H1 (cell line): ENCODE measurements at regions not wholly inside any gene's neighbourhood (a gene's known extent, or its start where the extent isn't known, plus 50 kb on each side); places are given as distances from the start of the nearest gene placed in this dataset.

ENCODE experiments used
- CTCF ChIA-PET: fragments of 300-600 bp; sonication (Branson Sonifier 250); formaldehyde crosslinking; loops from one replicate; lab custom pipeline; 2021; ENCODE audit not compliant: partially characterized antibody; lab: Charles Lee
- POLR2A ChIA-PET: fragments of 300-600 bp; sonication (Branson Sonifier 250); formaldehyde crosslinking; loops from one replicate; lab custom pipeline; 2021; ENCODE audit warnings: inconsistent platforms; ENCODE audit not compliant: partially characterized antibody; lab: Charles Lee
- DNase-seq, 2 experiments: peaks; one replicate each; pipeline versions ENCODE4 v3.0.0 to v3.0.0-alpha.2; 2010 to 2022; ENCODE audit warnings: low spot score in 2 of 2, low read depth in 1 of 2, mixed read lengths in 1 of 2
- FAIRE-seq: peaks from 2 replicates; lab custom pipeline; 2011; peaks lifted over from hg19 to GRCh38; lab: Jason Lieb, UNC
- H2AFZ ChIP-seq: 2 replicates; pipeline ENCODE4 v1.8.1; 2012; ENCODE audit warnings: low read length, inconsistent platforms
- H2AK5ac ChIP-seq: 2 replicates; pipeline ENCODE4 v1.6.1; 2013; ENCODE audit warnings: low read depth, low read length
- H2BK120ac ChIP-seq: replicated peaks from 2 replicates; pipeline ENCODE3; 2013; ENCODE audit warnings: low read depth, low read length, inconsistent platforms
- H2BK12ac ChIP-seq: 2 replicates; pipeline ENCODE4 v1.6.1; 2013; ENCODE audit warnings: low read depth, low read length
- H2BK15ac ChIP-seq: 2 replicates; pipeline ENCODE4 v1.6.1; 2013; ENCODE audit warnings: low read length
- H2BK20ac ChIP-seq: 2 replicates; pipeline ENCODE4 v1.6.1; 2013; ENCODE audit warnings: low read length
- H2BK5ac ChIP-seq: 2 replicates; pipeline ENCODE4 v1.6.1; 2013; ENCODE audit warnings: low read depth, low read length
- H3K14ac ChIP-seq: 2 replicates; pipeline ENCODE4 v1.6.1; 2013; ENCODE audit warnings: inconsistent platforms; ENCODE audit not compliant: insufficient read length
- H3K18ac ChIP-seq: 2 replicates; pipeline ENCODE4 v1.6.1; 2013; ENCODE audit warnings: low read length; ENCODE audit errors: extremely low read depth
- H3K23ac ChIP-seq: 2 replicates; pipeline ENCODE4 v1.6.1; 2013; ENCODE audit warnings: inconsistent platforms; ENCODE audit not compliant: insufficient read length
- H3K23me2 ChIP-seq: 2 replicates; pipeline ENCODE4 v1.6.1; 2013; ENCODE audit warnings: low read depth, low read length
- H3K27ac ChIP-seq: 2 replicates; pipeline ENCODE4 v1.6.1; 2011; ENCODE audit warnings: low read depth, low read length, inconsistent platforms
- H3K27me3 ChIP-seq, 4 experiments: replicated peaks in 1 of 4; 1 replicate in 1 of 4; 2 replicates in 3 of 4; pipeline versions ENCODE4 v1.6.1 to v1.8.1; 2011 to 2013; ENCODE audit warnings: low read length in 3 of 4, mild to moderate bottlenecking in 3 of 4, inconsistent platforms in 2 of 4, mixed read lengths in 2 of 4, moderate library complexity in 1 of 4; ENCODE audit not compliant: control insufficient read depth in 3 of 4, insufficient read depth in 3 of 4; ENCODE audit errors: extremely low read depth in 1 of 4
- H3K36me3 ChIP-seq, 4 experiments: 2 replicates each; pipeline versions ENCODE4 v1.6.1 to v1.8.1; 2011 to 2013; ENCODE audit warnings: mild to moderate bottlenecking in 4 of 4, low read length in 3 of 4, moderate library complexity in 2 of 4, control low read depth in 1 of 4, inconsistent platforms in 1 of 4; ENCODE audit not compliant: insufficient read depth in 4 of 4, control insufficient read depth in 2 of 4
- H3K4ac ChIP-seq: replicated peaks from 2 replicates; pipeline ENCODE3; 2013; ENCODE audit warnings: low read length, low read depth, mixed read lengths, inconsistent platforms; ENCODE audit not compliant: insufficient read length
- H3K4me1 ChIP-seq, 4 experiments: replicated peaks in 1 of 4; 1 replicate in 1 of 4; 2 replicates in 3 of 4; pipeline versions ENCODE4 v1.6.1 to v1.8.1; 2011 to 2013; ENCODE audit warnings: low read length in 3 of 4, inconsistent platforms in 2 of 4, mixed read lengths in 1 of 4; ENCODE audit not compliant: insufficient read depth in 4 of 4, control insufficient read depth in 3 of 4
- H3K4me2 ChIP-seq, 2 experiments: 2 replicates each; pipeline versions ENCODE4 v1.6.1 to v1.8.1; 2011 to 2013; ENCODE audit warnings: low read depth in 2 of 2, low read length in 2 of 2, control low read depth in 1 of 2, inconsistent platforms in 1 of 2, mild to moderate bottlenecking in 1 of 2; ENCODE audit not compliant: insufficient read depth in 1 of 2
- H3K4me3 ChIP-seq, 4 experiments: fragments of 200-600, 300-600 bp in 1 of 4; sonication (generic), shearing (Covaris generic), sonication (Bioruptor Twin) in 1 of 4; 2 replicates each; pipeline versions ENCODE4 v1.5.1 to v1.8.1; 2011 to 2016; ENCODE audit warnings: low read length in 4 of 4, low read depth in 3 of 4, control low read depth in 2 of 4, inconsistent platforms in 2 of 4, mild to moderate bottlenecking in 2 of 4, mixed read lengths in 1 of 4, moderate library complexity in 1 of 4; ENCODE audit not compliant: insufficient read depth in 2 of 4; ENCODE audit errors: extremely low read depth in 1 of 4
- H3K56ac ChIP-seq: replicated peaks from 2 replicates; pipeline ENCODE3; 2013; ENCODE audit warnings: low read depth, mild to moderate bottlenecking, mixed read lengths, low read length, inconsistent platforms; ENCODE audit not compliant: insufficient read length
- H3K79me1 ChIP-seq: 2 replicates; pipeline ENCODE4 v1.6.1; 2013; ENCODE audit warnings: low read depth, low read length, control low read depth
- H3K79me2 ChIP-seq, 2 experiments: 2 replicates each; pipeline versions ENCODE4 v1.6.1 to v1.8.1; 2012 to 2013; ENCODE audit warnings: low read length in 2 of 2, mild to moderate bottlenecking in 2 of 2, inconsistent platforms in 1 of 2; ENCODE audit not compliant: insufficient read depth in 2 of 2, control insufficient read depth in 1 of 2
- H3K9ac ChIP-seq, 4 experiments: replicated peaks in 1 of 4; 1 replicate in 1 of 4; 2 replicates in 3 of 4; pipeline versions ENCODE4 v1.6.1 to v1.8.1; 2011 to 2013; ENCODE audit warnings: low read depth in 3 of 4, low read length in 3 of 4, control low read depth in 2 of 4, mild to moderate bottlenecking in 2 of 4, moderate library complexity in 2 of 4, inconsistent platforms in 1 of 4; ENCODE audit errors: extremely low read depth in 1 of 4
- H3K9me3 ChIP-seq, 2 experiments: 2 replicates each; pipeline versions ENCODE4 v1.6.1 to v1.8.1; 2012 to 2013; ENCODE audit warnings: mild to moderate bottlenecking in 2 of 2, moderate library complexity in 2 of 2, control low read depth in 1 of 2, inconsistent platforms in 1 of 2, low read depth in 1 of 2, low read length in 1 of 2, mixed read lengths in 1 of 2; ENCODE audit not compliant: insufficient read depth in 2 of 2
- H4K20me1 ChIP-seq, 2 experiments: replicated peaks in 1 of 2; 2 replicates each; pipeline versions ENCODE3 to v1.8.1; 2011 to 2013; ENCODE audit warnings: inconsistent platforms in 2 of 2, low read length in 2 of 2, mild to moderate bottlenecking in 1 of 2; ENCODE audit not compliant: insufficient read depth in 2 of 2, control insufficient read depth in 1 of 2
- H4K5ac ChIP-seq: 2 replicates; pipeline ENCODE4 v1.6.1; 2013; ENCODE audit warnings: low read length, low read depth, mixed read lengths, inconsistent platforms; ENCODE audit not compliant: insufficient read length
- H4K8ac ChIP-seq: 2 replicates; pipeline ENCODE4 v1.8.0; 2013; ENCODE audit warnings: mild to moderate bottlenecking, moderate library complexity, low read length, inconsistent platforms; ENCODE audit not compliant: insufficient read depth; ENCODE audit errors: extremely low read depth
- H4K91ac ChIP-seq: replicated peaks from 2 replicates; pipeline ENCODE3; 2013; ENCODE audit warnings: low read length, mixed read lengths, inconsistent platforms; ENCODE audit not compliant: insufficient read length
- ASH2L ChIP-seq: fragments of 200-600, 300-600 bp; sonication (generic); IDR thresholded peaks from one replicate; pipeline ENCODE4 v1.7.1; 2017; ENCODE audit warnings: low read length
- ATF2 ChIP-seq: IDR thresholded peaks from 2 replicates; pipeline ENCODE4 v1.6.1; 2012; ENCODE audit warnings: low read length, inconsistent platforms
- CBX5 ChIP-seq: fragments of 300-800, 300-1000 bp; sonication (generic); IDR thresholded peaks from 2 replicates; pipeline ENCODE4 v1.7.1; 2016; ENCODE audit warnings: antibody characterized with exemption, low read length, low read depth
- CBX8 ChIP-seq: fragments of 300-800, 300-1000 bp; sonication (generic); IDR thresholded peaks from 2 replicates; pipeline ENCODE4 v1.7.1; 2016; ENCODE audit warnings: low read depth, low read length, borderline replicate concordance
- E2F6 ChIP-seq: IDR thresholded peaks from 2 replicates; pipeline ENCODE4 v1.6.1; 2012; ENCODE audit warnings: inconsistent platforms
- HDAC2 ChIP-seq, 2 experiments: fragments of 300-600 bp in 1 of 2; sonication (generic) in 1 of 2; IDR thresholded peaks; 2 replicates each; pipeline ENCODE4 v1.6.1; 2011 to 2012; ENCODE audit warnings: low read depth in 2 of 2, low read length in 2 of 2, mild to moderate bottlenecking in 2 of 2, moderate library complexity in 2 of 2, borderline replicate concordance in 1 of 2, inconsistent platforms in 1 of 2
- KDM1A ChIP-seq: fragments of 200-600, 300-600 bp; sonication (generic); IDR thresholded peaks from 2 replicates; pipeline ENCODE4 v1.7.1; 2016; ENCODE audit warnings: mild to moderate bottlenecking, low read length, borderline replicate concordance
- PHF8 ChIP-seq: fragments of 200-600 bp; sonication (generic); conservative IDR thresholded peaks from 2 replicates; pipeline ENCODE4 v1.7.1; 2012; ENCODE audit warnings: low read depth, mild to moderate bottlenecking, inconsistent platforms, low read length, moderate library complexity
- RNF2 ChIP-seq: fragments of 200-900, 300-1000 bp; sonication (generic); IDR thresholded peaks from 2 replicates; pipeline ENCODE4 v1.7.1; 2016; ENCODE audit warnings: borderline replicate concordance, low read depth, mild to moderate bottlenecking, antibody characterized with exemption, low read length; ENCODE audit not compliant: poor library complexity, severe bottlenecking; ENCODE audit errors: missing control alignments
- TAF1 ChIP-seq: IDR thresholded peaks from 2 replicates; pipeline ENCODE4 v1.6.1; 2011; ENCODE audit warnings: mild to moderate bottlenecking, low read depth, low read length
- YY1 ChIP-seq: IDR thresholded peaks from 2 replicates; pipeline ENCODE4 v1.6.1; 2011; ENCODE audit warnings: low read depth, mild to moderate bottlenecking, low read length
- WGBS, 2 experiments: shearing (Covaris generic) in 1 of 2; methylation state at CpG; one replicate each; pipeline versions ENCODE4 v1.1.6 to v1.1.7; 2013 to 2015; ENCODE audit warnings: low lambda C conversion rate in 2 of 2, mixed read lengths in 2 of 2, inconsistent platforms in 1 of 2, low coverage in 1 of 2, missing lambda C conversion rate in 1 of 2; ENCODE audit not compliant: insufficient replicate concordance in 2 of 2, insufficient coverage in 1 of 2, insufficient read length in 1 of 2; ENCODE audit errors: extremely low coverage in 1 of 2, missing lambda C conversion rate in 1 of 2; 5-methylcytosine and 5-hydroxymethylcytosine counted together

GRCh38 chr11:127233998-127234397 is 233.4 kb upstream of the KIRREL3 start:
- Histone ChIP-seq H2AK5ac (no peak overlapping the region), H3K4me3 (no peak overlapping the region), H3K4me2 (no peak overlapping the region), H4K8ac (no peak overlapping the region), H2AFZ (peak overlapping the region; percentile 1; the same call in 1 of the 2 replicates), H3K18ac (no peak overlapping the region), H3K36me3 (no peaks in the 10 kb centered on the region), H3K79me1 (no peaks in the 10 kb centered on the region), H3K4me1 (no peaks in the 10 kb centered on the region), H2BK20ac (no peak overlapping the region), H4K5ac (no peak overlapping the region), H2BK12ac (no peak overlapping the region), H3K9ac (no peak overlapping the region), H3K4ac (no peak overlapping the region), H3K14ac (no peak overlapping the region), H3K23ac (no peak overlapping the region), H3K56ac (no peak overlapping the region), H2BK120ac (no peak overlapping the region), H3K27me3 (no peaks in the 10 kb centered on the region), H2BK5ac (no peak overlapping the region), H3K23me2 (no peaks in the 10 kb centered on the region; the same call in 1 of the 2 replicates), H3K9me3 (no peaks in the 10 kb centered on the region), H3K79me2 (no peaks in the 10 kb centered on the region), H2BK15ac (no peak overlapping the region), H4K91ac (no peak overlapping the region), H4K20me1 (no peaks in the 10 kb centered on the region), H3K27ac (no peak overlapping the region)
- ChIA-PET CTCF (interaction anchor here (0.8 to 1.5 kb wide), 4 partner anchors 9 to 72 kb away, joined by 3 read pairs; no protein-coding TSS in a partner anchor), POLR2A (no interaction called here)
- DNase-seq (no peak), FAIRE-seq (no peak)
- WGBS, 2 experiments = 97% methylated on average over 3 of the region's 3 CpGs; no CpG with 5 or more reads in 1 of the 2 experiments
- no peak for TF ChIP-seq KDM1A
- no peak for TF ChIP-seq ASH2L
- TF ChIP-seq TAF1 = no peak
- no peak for TF ChIP-seq YY1
- no peak for TF ChIP-seq E2F6
- no peak for TF ChIP-seq CBX8
- no peak for TF ChIP-seq ATF2
- TF ChIP-seq CBX5 = no peak
- no peak for TF ChIP-seq RNF2
- TF ChIP-seq PHF8 = no peak
- TF ChIP-seq HDAC2 (IDR thresholded peaks at IDR 0.05; ENCODE audit: borderline replicate concordance in 1 of 2, low read depth in 2 of 2, low read length in 2 of 2) = no peak
